MM.1S (cell line): ENCODE measurements at regions not wholly inside any gene's neighbourhood (a gene's known extent, or its start where the extent isn't known, plus 50 kb on each side); places are given as distances from the start of the nearest gene placed in this dataset.

Source experiments
- CTCF ChIP-seq: fragments of 300-600 bp; sonication (generic); IDR thresholded peaks from 2 replicates; pipeline ENCODE4 v1.5.1; 2016; ENCODE audit warnings: antibody characterized with exemption, low read length, mixed read lengths
- EZH2 ChIP-seq: fragments of 300-600 bp; sonication (generic); optimal IDR thresholded peaks from 2 replicates; pipeline ENCODE3; 2017; ENCODE audit warnings: low read depth, mild to moderate bottlenecking, antibody characterized with exemption, low read length, mixed read lengths

GRCh38 chr5:3123763-3124157 is 372.3 kb upstream of the IRX2 start:
- TF ChIP-seq CTCF (no peak), EZH2 (no peak)
